H9 (cell line): ENCODE measurements at regions not wholly inside any gene's neighbourhood (a gene's known extent, or its start where the extent isn't known, plus 50 kb on each side); places are given as distances from the start of the nearest gene placed in this dataset.

Source experiments
- DNase-seq: peaks from one replicate; pipeline ENCODE4 v3.0.0-alpha.2; 2017
- H2AFZ ChIP-seq: one replicate; pipeline ENCODE4 v1.6.1; 2013; ENCODE audit warnings: mild to moderate bottlenecking, low read length, control low read depth, moderate library complexity
- H2AK5ac ChIP-seq: 2 replicates; pipeline ENCODE4 v1.6.1; 2013; ENCODE audit warnings: low read length, control low read depth, mixed read lengths; ENCODE audit not compliant: insufficient read length
- H2BK120ac ChIP-seq: one replicate; pipeline ENCODE4 v1.6.1; 2013; ENCODE audit warnings: low read depth, mild to moderate bottlenecking, low read length, control low read depth, inconsistent platforms; ENCODE audit not compliant: poor library complexity, severe bottlenecking
- H2BK12ac ChIP-seq: 2 replicates; pipeline ENCODE4 v1.6.1; 2013; ENCODE audit warnings: low read length, control low read depth, mixed read lengths, low read depth; ENCODE audit not compliant: insufficient read length
- H2BK15ac ChIP-seq: 2 replicates; pipeline ENCODE4 v1.6.1; 2013; ENCODE audit warnings: low read depth, low read length, control low read depth
- H2BK20ac ChIP-seq: one replicate; pipeline ENCODE4 v1.6.1; 2013; ENCODE audit warnings: low read depth, mild to moderate bottlenecking, low read length, control low read depth, inconsistent platforms; ENCODE audit not compliant: poor library complexity, severe bottlenecking
- H2BK5ac ChIP-seq: 2 replicates; pipeline ENCODE4 v1.6.1; 2013; ENCODE audit warnings: low read length, control low read depth, mixed read lengths; ENCODE audit not compliant: insufficient read length
- H3K14ac ChIP-seq: 2 replicates; pipeline ENCODE4 v1.6.1; 2013; ENCODE audit warnings: low read length, control low read depth; ENCODE audit not compliant: insufficient read depth
- H3K18ac ChIP-seq: 2 replicates; pipeline ENCODE4 v1.6.1; 2013; ENCODE audit warnings: low read depth, mild to moderate bottlenecking, mixed read lengths, low read length, control low read depth; ENCODE audit not compliant: insufficient read length
- H3K23ac ChIP-seq: 2 replicates; pipeline ENCODE4 v1.6.1; 2013; ENCODE audit warnings: low read length, control low read depth, mixed read lengths, low read depth; ENCODE audit not compliant: insufficient read length
- H3K23me2 ChIP-seq: 2 replicates; pipeline ENCODE4 v1.6.1; 2013; ENCODE audit warnings: low read depth, mild to moderate bottlenecking, mixed read lengths, low read length, control low read depth; ENCODE audit not compliant: insufficient read length, poor library complexity, severe bottlenecking
- H3K27ac ChIP-seq: 2 replicates; pipeline ENCODE4 v1.5.1; 2013; ENCODE audit warnings: low read length, control low read depth, mixed read lengths, low read depth; ENCODE audit not compliant: insufficient read length
- H3K27me3 ChIP-seq: 2 replicates; pipeline ENCODE4 v1.6.1; 2013; ENCODE audit warnings: low read length, control low read depth, inconsistent platforms; ENCODE audit not compliant: insufficient read depth
- H3K4ac ChIP-seq: 2 replicates; pipeline ENCODE4 v1.6.1; 2013; ENCODE audit warnings: low read depth, mild to moderate bottlenecking, control low read depth, inconsistent platforms, low read length, moderate library complexity
- H3K4me1 ChIP-seq: 2 replicates; pipeline ENCODE4 v1.6.1; 2013; ENCODE audit warnings: low read length, control low read depth, inconsistent platforms; ENCODE audit not compliant: insufficient read depth
- H3K4me2 ChIP-seq: 2 replicates; pipeline ENCODE4 v1.6.1; 2013; ENCODE audit warnings: low read length, control low read depth, mixed read lengths; ENCODE audit not compliant: insufficient read length, insufficient read depth
- H3K56ac ChIP-seq: 2 replicates; pipeline ENCODE4 v1.6.1; 2013; ENCODE audit warnings: low read depth, mild to moderate bottlenecking, mixed read lengths, low read length, control low read depth; ENCODE audit not compliant: insufficient read length
- H3K79me1 ChIP-seq: 2 replicates; pipeline ENCODE4 v1.6.1; 2013; ENCODE audit warnings: low read depth, mild to moderate bottlenecking, moderate library complexity, low read length, control low read depth, inconsistent platforms; ENCODE audit not compliant: insufficient read depth, poor library complexity, severe bottlenecking
- H3K79me2 ChIP-seq: 2 replicates; pipeline ENCODE4 v1.6.1; 2013; ENCODE audit warnings: low read length, control low read depth, inconsistent platforms; ENCODE audit not compliant: insufficient read depth
- H3K9ac ChIP-seq: 2 replicates; pipeline ENCODE4 v1.6.1; 2013; ENCODE audit warnings: low read length, control low read depth, mixed read lengths; ENCODE audit not compliant: insufficient read length; ENCODE audit errors: extremely low read depth
- H3K9me3 ChIP-seq: one replicate; pipeline ENCODE4 v1.6.1; 2013; ENCODE audit warnings: low read depth, low read length, inconsistent platforms; ENCODE audit not compliant: control insufficient read depth
- H3T11ph ChIP-seq: one replicate; pipeline ENCODE4 v1.6.1; 2013; ENCODE audit warnings: mild to moderate bottlenecking, low read length, control low read depth, inconsistent platforms
- H4K20me1 ChIP-seq: one replicate; pipeline ENCODE4 v1.6.1; 2013; ENCODE audit not compliant: control insufficient read depth, insufficient read length, insufficient read depth
- H4K5ac ChIP-seq: 2 replicates; pipeline ENCODE4 v1.6.1; 2013; ENCODE audit warnings: low read depth, mild to moderate bottlenecking, mixed read lengths, low read length, control low read depth; ENCODE audit not compliant: insufficient read length
- H4K8ac ChIP-seq: replicated peaks from 2 replicates; pipeline ENCODE4 v1.6.1; 2013; ENCODE audit warnings: low read length, control low read depth, mixed read lengths, low read depth; ENCODE audit not compliant: insufficient read length
- H4K91ac ChIP-seq: 2 replicates; pipeline ENCODE4 v1.6.1; 2013; ENCODE audit warnings: low read depth, mild to moderate bottlenecking, moderate library complexity, mixed read lengths, low read length, control low read depth; ENCODE audit not compliant: insufficient read length
- H3K27ac Mint-ChIP-seq, 3 experiments: 2 replicates in 2 of 3; 3 replicates in 1 of 3; pipeline ENCODE4 v1.8.0; 2020 to 2021; ENCODE audit warnings: mixed read lengths in 3 of 3, mild to moderate bottlenecking in 1 of 3, moderate library complexity in 1 of 3
- H3K27me3 Mint-ChIP-seq: 2 replicates; pipeline ENCODE4 v1.8.0; 2021; ENCODE audit warnings: low read depth, mild to moderate bottlenecking, moderate library complexity, mixed read lengths
- H3K36me3 Mint-ChIP-seq, 3 experiments: 2 replicates in 2 of 3; 3 replicates in 1 of 3; pipeline ENCODE4 v1.8.0; 2020 to 2021; ENCODE audit warnings: low read depth in 3 of 3, mixed read lengths in 3 of 3; ENCODE audit not compliant: insufficient read depth in 1 of 3
- H3K4me1 Mint-ChIP-seq, 2 experiments: 2 replicates each; pipeline ENCODE4 v1.8.0; 2020; ENCODE audit warnings: mixed read lengths in 2 of 2
- H3K4me3 Mint-ChIP-seq, 2 experiments: 2 replicates in 1 of 2; 3 replicates in 1 of 2; pipeline ENCODE4 v1.8.0; 2020 to 2021; ENCODE audit warnings: mild to moderate bottlenecking in 2 of 2, mixed read lengths in 2 of 2, moderate library complexity in 1 of 2
- H3K9me3 Mint-ChIP-seq, 2 experiments: 2 replicates in 1 of 2; 3 replicates in 1 of 2; pipeline ENCODE4 v1.8.0; 2020; ENCODE audit warnings: mild to moderate bottlenecking in 2 of 2, mixed read lengths in 2 of 2, moderate library complexity in 1 of 2
- CTCF ChIP-seq: fragments of 200-600 bp; sonication (generic); conservative IDR thresholded peaks from 3 replicates; pipeline ENCODE4 v1.8.0; 2021; ENCODE audit warnings: antibody characterized with exemption, mild to moderate bottlenecking
- WGBS: extraction: QIAGEN DNeasy Blood & Tissue Kit; methylation state at CpG from one replicate; pipeline ENCODE4 v1.1.7; 2013; ENCODE audit warnings: missing lambda C conversion rate, low lambda C conversion rate, mixed read lengths; ENCODE audit not compliant: insufficient read length; ENCODE audit errors: extremely low coverage; 5-methylcytosine and 5-hydroxymethylcytosine counted together

- H3K79me2 ChIP-seq: no peaks in the 10 kb centered on the region
- no peak overlapping the region for H3K4me3 Mint-ChIP-seq
- TF ChIP-seq CTCF: no peak
- no peaks in the 10 kb centered on the region for H3K27me3 Mint-ChIP-seq
- H3K14ac ChIP-seq: no peak overlapping the region
- no CpG with 5 or more reads among the region's 1 CpG for WGBS
- no peaks in the 10 kb centered on the region for H3K23me2 ChIP-seq
- H2BK12ac ChIP-seq: no peak overlapping the region
- H3K4ac ChIP-seq: no peak overlapping the region
- peaks cover 6 to 8% of the 10 kb centered on the region in 2 experiments for H3K4me1 Mint-ChIP-seq
- no peak overlapping the region for H2BK5ac ChIP-seq
- no peak overlapping the region for H2AK5ac ChIP-seq
- H3K18ac ChIP-seq: no peak overlapping the region
- peak overlapping the region in 1 of 3 experiments; percentile 0; a peak in 1 of 7 replicates for H3K27ac Mint-ChIP-seq
- peaks cover 8 to 23% of the 10 kb centered on the region in 2 experiments; a peak in 4 of 5 replicates for H3K9me3 Mint-ChIP-seq
- no peak overlapping the region for H3K56ac ChIP-seq
- no peak overlapping the region for H4K8ac ChIP-seq
- H3K9me3 ChIP-seq: no peaks in the 10 kb centered on the region
- H2AFZ ChIP-seq: no peak overlapping the region
- H2BK15ac ChIP-seq: no peak overlapping the region
- no peak overlapping the region for H3K23ac ChIP-seq
- DNase-seq: no peak
- H3K4me2 ChIP-seq: no peak overlapping the region
- no peaks in the 10 kb centered on the region for H4K20me1 ChIP-seq
- H3K79me1 ChIP-seq: no peaks in the 10 kb centered on the region
- no peaks in the 10 kb centered on the region for H3K27me3 ChIP-seq
- no peak overlapping the region for H3K9ac ChIP-seq
- H4K5ac ChIP-seq: no peak overlapping the region
- no peak overlapping the region for H4K91ac ChIP-seq
- H3K27ac ChIP-seq: no peak overlapping the region
- no peak overlapping the region for H3T11ph ChIP-seq
- H2BK20ac ChIP-seq: no peak overlapping the region
- no peaks in the 10 kb centered on the region for H3K4me1 ChIP-seq
- H2BK120ac ChIP-seq: no peak overlapping the region
- peaks cover 0 to 31% (median 1%) of the 10 kb centered on the region in 3 experiments; a peak in 4 of 7 replicates for H3K36me3 Mint-ChIP-seq
These were observed 93.1 kb downstream of the MDH1 start for GRCh38 chr2:63681896-63682295.
